ENCODE measurements at regions not wholly inside any gene's neighbourhood (a gene's known extent, or its start where the extent isn't known, plus 50 kb on each side); places are given as distances from the start of the nearest gene placed in this dataset.

DNA sequence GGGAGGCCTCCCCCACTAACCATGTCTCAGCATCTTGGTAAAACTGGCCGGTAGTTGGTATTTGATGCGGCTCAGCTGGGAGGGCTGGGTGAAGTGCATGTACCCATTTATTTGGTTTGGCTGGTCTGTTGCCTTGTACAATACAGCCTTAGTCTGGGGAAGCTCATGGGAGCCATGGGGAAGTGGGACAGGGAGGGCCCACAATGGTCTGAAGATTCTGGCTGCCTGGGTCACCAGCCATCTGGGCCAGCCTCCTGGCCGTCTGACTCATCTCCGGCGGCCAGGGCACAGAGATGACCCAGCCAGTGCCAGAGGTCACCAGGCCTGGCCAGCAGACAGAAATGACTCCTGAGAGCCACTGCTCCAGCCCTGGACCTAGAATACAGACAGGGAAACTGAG is 51.6 kb upstream of the SMAD6 start (continued):
- TF ChIP-seq, protein P1, sequence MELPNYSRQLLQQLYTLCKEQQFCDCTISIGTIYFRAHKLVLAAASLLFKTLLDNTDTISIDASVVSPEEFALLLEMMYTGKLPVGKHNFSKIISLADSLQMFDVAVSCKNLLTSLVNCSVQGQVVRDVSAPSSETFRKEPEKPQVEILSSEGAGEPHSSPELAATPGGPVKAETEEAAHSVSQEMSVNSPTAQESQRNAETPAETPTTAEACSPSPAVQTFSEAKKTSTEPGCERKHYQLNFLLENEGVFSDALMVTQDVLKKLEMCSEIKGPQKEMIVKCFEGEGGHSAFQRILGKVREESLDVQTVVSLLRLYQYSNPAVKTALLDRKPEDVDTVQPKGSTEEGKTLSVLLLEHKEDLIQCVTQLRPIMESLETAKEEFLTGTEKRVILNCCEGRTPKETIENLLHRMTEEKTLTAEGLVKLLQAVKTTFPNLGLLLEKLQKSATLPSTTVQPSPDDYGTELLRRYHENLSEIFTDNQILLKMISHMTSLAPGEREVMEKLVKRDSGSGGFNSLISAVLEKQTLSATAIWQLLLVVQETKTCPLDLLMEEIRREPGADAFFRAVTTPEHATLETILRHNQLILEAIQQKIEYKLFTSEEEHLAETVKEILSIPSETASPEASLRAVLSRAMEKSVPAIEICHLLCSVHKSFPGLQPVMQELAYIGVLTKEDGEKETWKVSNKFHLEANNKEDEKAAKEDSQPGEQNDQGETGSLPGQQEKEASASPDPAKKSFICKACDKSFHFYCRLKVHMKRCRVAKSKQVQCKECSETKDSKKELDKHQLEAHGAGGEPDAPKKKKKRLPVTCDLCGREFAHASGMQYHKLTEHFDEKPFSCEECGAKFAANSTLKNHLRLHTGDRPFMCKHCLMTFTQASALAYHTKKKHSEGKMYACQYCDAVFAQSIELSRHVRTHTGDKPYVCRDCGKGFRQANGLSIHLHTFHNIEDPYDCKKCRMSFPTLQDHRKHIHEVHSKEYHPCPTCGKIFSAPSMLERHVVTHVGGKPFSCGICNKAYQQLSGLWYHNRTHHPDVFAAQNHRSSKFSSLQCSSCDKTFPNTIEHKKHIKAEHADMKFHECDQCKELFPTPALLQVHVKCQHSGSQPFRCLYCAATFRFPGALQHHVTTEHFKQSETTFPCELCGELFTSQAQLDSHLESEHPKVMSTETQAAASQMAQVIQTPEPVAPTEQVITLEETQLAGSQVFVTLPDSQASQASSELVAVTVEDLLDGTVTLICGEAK (IDR thresholded peaks at IDR 0.05), result no peak
- TF ChIP-seq, protein P1 (CRISPR knock-in tag; IDR thresholded peaks at IDR 0.05), result no peak
- TF ChIP-seq, protein P2, sequence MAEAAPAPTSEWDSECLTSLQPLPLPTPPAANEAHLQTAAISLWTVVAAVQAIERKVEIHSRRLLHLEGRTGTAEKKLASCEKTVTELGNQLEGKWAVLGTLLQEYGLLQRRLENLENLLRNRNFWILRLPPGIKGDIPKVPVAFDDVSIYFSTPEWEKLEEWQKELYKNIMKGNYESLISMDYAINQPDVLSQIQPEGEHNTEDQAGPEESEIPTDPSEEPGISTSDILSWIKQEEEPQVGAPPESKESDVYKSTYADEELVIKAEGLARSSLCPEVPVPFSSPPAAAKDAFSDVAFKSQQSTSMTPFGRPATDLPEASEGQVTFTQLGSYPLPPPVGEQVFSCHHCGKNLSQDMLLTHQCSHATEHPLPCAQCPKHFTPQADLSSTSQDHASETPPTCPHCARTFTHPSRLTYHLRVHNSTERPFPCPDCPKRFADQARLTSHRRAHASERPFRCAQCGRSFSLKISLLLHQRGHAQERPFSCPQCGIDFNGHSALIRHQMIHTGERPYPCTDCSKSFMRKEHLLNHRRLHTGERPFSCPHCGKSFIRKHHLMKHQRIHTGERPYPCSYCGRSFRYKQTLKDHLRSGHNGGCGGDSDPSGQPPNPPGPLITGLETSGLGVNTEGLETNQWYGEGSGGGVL (CRISPR knock-in tag; IDR thresholded peaks at IDR 0.05), result no peak
- TF ChIP-seq, protein P3, sequence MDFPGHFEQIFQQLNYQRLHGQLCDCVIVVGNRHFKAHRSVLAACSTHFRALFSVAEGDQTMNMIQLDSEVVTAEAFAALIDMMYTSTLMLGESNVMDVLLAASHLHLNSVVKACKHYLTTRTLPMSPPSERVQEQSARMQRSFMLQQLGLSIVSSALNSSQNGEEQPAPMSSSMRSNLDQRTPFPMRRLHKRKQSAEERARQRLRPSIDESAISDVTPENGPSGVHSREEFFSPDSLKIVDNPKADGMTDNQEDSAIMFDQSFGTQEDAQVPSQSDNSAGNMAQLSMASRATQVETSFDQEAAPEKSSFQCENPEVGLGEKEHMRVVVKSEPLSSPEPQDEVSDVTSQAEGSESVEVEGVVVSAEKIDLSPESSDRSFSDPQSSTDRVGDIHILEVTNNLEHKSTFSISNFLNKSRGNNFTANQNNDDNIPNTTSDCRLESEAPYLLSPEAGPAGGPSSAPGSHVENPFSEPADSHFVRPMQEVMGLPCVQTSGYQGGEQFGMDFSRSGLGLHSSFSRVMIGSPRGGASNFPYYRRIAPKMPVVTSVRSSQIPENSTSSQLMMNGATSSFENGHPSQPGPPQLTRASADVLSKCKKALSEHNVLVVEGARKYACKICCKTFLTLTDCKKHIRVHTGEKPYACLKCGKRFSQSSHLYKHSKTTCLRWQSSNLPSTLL (IDR thresholded peaks at IDR 0.05), result no peak
- TF ChIP-seq, protein P4, sequence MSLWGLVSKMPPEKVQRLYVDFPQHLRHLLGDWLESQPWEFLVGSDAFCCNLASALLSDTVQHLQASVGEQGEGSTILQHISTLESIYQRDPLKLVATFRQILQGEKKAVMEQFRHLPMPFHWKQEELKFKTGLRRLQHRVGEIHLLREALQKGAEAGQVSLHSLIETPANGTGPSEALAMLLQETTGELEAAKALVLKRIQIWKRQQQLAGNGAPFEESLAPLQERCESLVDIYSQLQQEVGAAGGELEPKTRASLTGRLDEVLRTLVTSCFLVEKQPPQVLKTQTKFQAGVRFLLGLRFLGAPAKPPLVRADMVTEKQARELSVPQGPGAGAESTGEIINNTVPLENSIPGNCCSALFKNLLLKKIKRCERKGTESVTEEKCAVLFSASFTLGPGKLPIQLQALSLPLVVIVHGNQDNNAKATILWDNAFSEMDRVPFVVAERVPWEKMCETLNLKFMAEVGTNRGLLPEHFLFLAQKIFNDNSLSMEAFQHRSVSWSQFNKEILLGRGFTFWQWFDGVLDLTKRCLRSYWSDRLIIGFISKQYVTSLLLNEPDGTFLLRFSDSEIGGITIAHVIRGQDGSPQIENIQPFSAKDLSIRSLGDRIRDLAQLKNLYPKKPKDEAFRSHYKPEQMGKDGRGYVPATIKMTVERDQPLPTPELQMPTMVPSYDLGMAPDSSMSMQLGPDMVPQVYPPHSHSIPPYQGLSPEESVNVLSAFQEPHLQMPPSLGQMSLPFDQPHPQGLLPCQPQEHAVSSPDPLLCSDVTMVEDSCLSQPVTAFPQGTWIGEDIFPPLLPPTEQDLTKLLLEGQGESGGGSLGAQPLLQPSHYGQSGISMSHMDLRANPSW (CRISPR knock-in tag; IDR thresholded peaks at IDR 0.05), result no peak
- TF ChIP-seq OTX1 (CRISPR knock-in tag; IDR thresholded peaks at IDR 0.05) (no peak), RNF2 (IDR thresholded peaks at IDR 0.05) (no peak), FOXK1 (CRISPR knock-in tag; IDR thresholded peaks at IDR 0.05; ENCODE audit: borderline replicate concordance) (no peak)
- TF ChIP-seq, protein P5, sequence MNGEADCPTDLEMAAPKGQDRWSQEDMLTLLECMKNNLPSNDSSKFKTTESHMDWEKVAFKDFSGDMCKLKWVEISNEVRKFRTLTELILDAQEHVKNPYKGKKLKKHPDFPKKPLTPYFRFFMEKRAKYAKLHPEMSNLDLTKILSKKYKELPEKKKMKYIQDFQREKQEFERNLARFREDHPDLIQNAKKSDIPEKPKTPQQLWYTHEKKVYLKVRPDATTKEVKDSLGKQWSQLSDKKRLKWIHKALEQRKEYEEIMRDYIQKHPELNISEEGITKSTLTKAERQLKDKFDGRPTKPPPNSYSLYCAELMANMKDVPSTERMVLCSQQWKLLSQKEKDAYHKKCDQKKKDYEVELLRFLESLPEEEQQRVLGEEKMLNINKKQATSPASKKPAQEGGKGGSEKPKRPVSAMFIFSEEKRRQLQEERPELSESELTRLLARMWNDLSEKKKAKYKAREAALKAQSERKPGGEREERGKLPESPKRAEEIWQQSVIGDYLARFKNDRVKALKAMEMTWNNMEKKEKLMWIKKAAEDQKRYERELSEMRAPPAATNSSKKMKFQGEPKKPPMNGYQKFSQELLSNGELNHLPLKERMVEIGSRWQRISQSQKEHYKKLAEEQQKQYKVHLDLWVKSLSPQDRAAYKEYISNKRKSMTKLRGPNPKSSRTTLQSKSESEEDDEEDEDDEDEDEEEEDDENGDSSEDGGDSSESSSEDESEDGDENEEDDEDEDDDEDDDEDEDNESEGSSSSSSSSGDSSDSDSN (IDR thresholded peaks at IDR 0.05; ENCODE audit: borderline replicate concordance in 1 of 2, low read depth in 2 of 2, low read length in 2 of 2), result no peak

All from K562 (cell line).